ENCODE measurements at regions not wholly inside any gene's neighbourhood (a gene's known extent, or its start where the extent isn't known, plus 50 kb on each side); places are given as distances from the start of the nearest gene placed in this dataset.
"Not testable (repeated sequence)": the region's sequence is repeated elsewhere in the genome, so short reads cannot be mapped to it uniquely, and the experiment has no call there.

- H3K4me3 ChIP-seq (ENCODE audit: low read length): no peak overlapping the region
- no peak for DNase-seq (ENCODE audit: low read depth)
- no peak for TF ChIP-seq CTCF (conservative IDR thresholded peaks at IDR 0.05; ENCODE audit: low read depth, low read length)
Measured at GRCh38 chr3:13187593-13187992, 114.4 kb upstream of the IQSEC1 start.

- no peak overlapping the region for H3K4me3 ChIP-seq (ENCODE audit: low read length)
- no peak for DNase-seq (ENCODE audit: low read depth)
- no peak for TF ChIP-seq CTCF (conservative IDR thresholded peaks at IDR 0.05; ENCODE audit: low read depth, low read length)
Measured at GRCh38 chr3:13186435-13186815, 113.2 kb upstream of the IQSEC1 start.

- no peak overlapping the region for H3K4me3 ChIP-seq (ENCODE audit: low read length)
- DNase-seq (ENCODE audit: low read depth): no peak
- TF ChIP-seq CTCF (conservative IDR thresholded peaks at IDR 0.05; ENCODE audit: low read depth, low read length): no peak
Measured at GRCh38 chr3:13185737-13186434, 112.7 kb upstream of the IQSEC1 start.

- DNase-seq (ENCODE audit: low read depth); H3K4me3 ChIP-seq (ENCODE audit: low read length): not testable (repeated sequence)
Measured at GRCh38 chr3:13179582-13180210, 106.5 kb upstream of the IQSEC1 start.

- DNase-seq (ENCODE audit: low read depth): no peak
- H3K4me3 ChIP-seq (ENCODE audit: low read length): no peak overlapping the region
- no peak for TF ChIP-seq CTCF (conservative IDR thresholded peaks at IDR 0.05; ENCODE audit: low read depth, low read length)
Measured at GRCh38 chr3:13179181-13179580, 106.0 kb upstream of the IQSEC1 start.

- no peak overlapping the region for H3K4me3 ChIP-seq (ENCODE audit: low read length)
- no peak for TF ChIP-seq CTCF (conservative IDR thresholded peaks at IDR 0.05; ENCODE audit: low read depth, low read length)
- DNase-seq (ENCODE audit: low read depth): no peak
Measured at GRCh38 chr3:13178107-13178506, 104.9 kb upstream of the IQSEC1 start.

GRCh38 chr3:13177641-13178040 lies 104.4 kb upstream of the IQSEC1 start:
- no peak overlapping the region for H3K4me3 ChIP-seq (ENCODE audit: low read length)
- no peak for TF ChIP-seq CTCF (conservative IDR thresholded peaks at IDR 0.05; ENCODE audit: low read depth, low read length)
- DNase-seq (ENCODE audit: low read depth): no peak
